Stimulated activated CD4-positive, alpha-beta T cell treated with anti-CD3 and anti-CD28 coated beads, TNF-alpha, amount 100 ng/mL, for 1 hour (primary cell): ENCODE measurements at regions not wholly inside any gene's neighbourhood (a gene's known extent, or its start where the extent isn't known, plus 50 kb on each side); places are given as distances from the start of the nearest gene placed in this dataset.
"Not testable (repeated sequence)": the region's sequence is repeated elsewhere in the genome, so short reads cannot be mapped to it uniquely, and the experiment has no call there.

Experiments used
- DNase-seq, 3 donors: peaks; one replicate each; pipeline ENCODE4 v3.0.0-alpha.2; 2020; ENCODE audit warnings: low read depth in 3 of 3, low spot score in 1 of 3

DNA sequence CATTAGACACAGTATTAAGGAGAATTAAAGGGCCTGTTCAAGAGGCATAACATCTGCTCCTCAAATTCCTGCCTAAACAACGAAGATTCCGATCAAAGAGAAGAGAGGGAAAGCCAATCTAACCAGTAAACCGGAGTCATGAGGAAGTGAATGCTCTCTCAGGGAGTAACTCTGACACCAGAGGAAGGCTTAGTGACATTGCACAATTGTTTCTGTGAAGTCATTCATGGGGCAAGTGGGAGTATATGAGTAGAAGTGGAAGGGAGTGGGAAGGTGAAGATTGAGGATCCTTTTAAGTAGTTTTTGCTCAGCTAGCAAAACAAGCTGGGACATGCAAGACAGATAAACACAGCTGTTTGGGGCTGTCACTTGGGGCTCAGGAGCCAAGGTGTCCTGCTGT lies 136.4 kb upstream of the FAM174A start:
- not testable (repeated sequence) for DNase-seq

DNA sequence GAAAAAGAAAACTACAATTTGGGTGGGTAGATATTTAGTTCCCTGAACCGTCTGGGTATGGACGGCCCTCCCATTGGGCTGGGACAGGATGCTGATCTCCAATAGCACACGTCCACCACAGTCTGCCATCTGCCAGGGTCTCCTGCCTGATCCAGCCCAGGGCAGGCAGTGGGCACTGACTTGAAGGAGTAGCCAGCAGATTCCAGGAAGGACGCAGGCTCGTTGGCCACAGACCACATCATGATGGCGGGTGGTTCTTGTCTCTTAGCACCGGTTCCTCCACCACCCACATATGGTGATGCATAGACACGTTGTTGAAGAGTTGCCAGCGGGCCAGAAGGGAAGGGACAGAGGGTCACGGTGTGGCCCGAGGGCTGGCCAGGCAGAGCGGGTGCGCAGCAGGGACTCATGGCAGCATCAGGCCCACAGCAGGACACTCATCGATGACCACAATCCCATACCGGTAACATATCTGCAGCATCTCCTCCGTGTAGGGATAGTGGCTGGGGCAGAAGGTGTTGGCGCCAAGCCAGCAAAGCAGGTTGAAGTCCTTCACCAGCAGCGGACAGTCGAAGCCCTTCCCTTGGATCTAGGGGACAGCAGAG lies 155.8 kb upstream of the FAM174A start:
- not testable (repeated sequence) for DNase-seq

DNA sequence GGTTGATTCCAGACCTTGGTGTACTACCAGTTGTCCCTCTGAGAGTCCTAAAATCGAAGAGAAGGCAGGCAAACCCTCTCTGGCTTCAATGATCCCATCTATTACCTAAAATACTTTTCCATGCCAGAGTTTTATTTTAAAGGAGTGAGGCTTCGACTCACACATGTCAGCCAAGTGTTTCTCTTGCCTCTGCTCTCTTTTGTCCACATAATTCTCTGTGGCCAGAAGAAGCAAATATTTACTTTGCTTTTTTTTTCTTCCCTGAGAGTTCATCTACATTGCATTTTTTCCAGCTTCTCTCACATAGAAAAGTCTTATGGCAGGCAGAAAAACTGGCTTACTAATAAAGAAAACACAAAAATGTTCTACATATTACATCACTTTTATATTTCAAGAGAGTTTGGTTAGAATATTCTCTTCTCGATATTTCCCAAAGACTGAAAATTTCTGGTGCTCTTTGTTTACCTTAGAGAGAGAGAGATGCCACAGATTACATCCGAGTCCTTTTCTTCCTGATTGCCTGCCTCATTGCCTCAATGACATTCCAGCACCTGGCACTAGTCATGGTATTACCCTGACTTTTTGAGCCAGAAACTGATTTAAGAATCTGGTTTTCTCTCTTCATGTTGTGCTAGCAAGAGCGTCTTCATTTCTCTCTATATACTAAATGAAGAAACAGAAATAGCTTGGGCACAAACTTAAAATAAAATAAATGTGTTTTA lies 170.3 kb upstream of the FAM174A start:
- not testable (repeated sequence) for DNase-seq

DNA sequence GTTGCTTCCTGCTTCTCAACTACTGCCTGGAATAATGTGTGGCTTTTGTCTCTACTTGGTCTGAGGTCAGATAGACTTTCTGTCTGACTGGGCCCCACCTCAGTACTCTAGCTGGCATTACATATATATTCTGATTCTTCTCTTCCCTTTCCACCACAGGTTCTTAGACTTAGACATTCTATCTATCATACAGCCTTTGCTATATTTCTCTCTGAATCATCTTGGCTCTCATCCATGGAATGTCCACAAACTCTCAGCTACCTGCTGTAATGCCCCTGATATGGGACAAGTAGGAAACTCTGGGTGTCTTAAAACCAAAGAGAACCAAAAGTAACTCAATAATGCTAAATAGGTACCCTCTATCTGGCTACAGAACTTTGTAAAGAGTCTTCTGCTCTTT lies 170.8 kb upstream of the FAM174A start:
- DNase-seq = not testable (repeated sequence)

DNA sequence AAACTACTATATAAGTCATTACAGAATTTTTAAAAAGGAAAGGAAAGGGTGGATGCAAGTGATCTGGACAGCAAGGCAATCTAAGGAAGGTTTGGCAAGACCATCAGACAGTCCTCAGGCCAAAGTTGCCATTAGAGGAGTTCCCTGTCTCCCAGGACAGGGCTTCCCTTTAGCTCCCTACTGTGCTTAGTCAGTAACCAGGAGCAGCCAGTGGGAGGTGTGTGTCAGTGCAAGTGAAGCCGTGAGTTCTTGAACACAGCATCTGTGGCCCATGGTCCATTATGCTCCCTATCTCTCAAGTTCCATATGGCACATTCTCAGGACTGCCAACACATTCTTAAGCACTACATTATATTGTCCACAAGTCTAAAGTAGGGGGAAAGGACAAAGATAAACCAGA lies 175.2 kb upstream of the FAM174A start:
- DNase-seq = not testable (repeated sequence)

DNA sequence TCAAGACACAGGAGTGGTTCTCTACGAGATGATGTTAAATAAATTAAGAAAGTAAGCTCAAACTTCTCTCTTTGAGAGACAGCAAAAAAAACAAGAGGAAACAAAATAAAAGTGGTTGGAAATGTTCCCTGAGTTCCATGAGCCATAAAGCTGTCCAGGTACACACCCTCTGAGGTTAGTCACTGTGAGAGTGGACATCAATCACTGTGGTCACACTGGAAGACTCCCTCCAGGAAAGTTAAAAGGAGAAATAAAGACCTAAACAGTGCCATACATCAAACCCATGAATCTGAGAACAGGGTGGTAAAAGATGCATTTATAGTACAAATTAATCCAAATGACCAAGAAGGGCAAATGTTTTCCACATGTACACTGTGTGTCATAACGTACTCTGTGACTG lies 188.9 kb upstream of the FAM174A start:
- DNase-seq = not testable (repeated sequence)

DNA sequence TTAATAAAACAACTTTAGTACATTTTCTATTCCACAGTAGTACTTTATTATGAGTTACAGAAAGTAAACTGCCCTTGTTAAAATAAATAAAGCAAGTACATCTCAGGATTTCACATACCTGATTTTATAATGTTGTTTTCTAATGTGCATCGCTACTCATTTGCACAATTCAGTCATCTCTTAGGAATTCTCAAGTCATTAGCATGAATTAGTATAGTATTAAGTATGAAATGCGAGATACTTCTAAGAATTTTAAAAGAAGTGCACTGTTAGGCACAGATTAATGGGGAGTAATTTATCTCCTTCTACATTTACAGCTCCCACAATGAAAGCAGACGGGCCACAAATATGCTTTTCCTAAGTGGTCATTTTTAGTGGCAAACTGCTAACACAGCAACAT lies 193.7 kb upstream of the FAM174A start:
- DNase-seq = not testable (repeated sequence)

DNA sequence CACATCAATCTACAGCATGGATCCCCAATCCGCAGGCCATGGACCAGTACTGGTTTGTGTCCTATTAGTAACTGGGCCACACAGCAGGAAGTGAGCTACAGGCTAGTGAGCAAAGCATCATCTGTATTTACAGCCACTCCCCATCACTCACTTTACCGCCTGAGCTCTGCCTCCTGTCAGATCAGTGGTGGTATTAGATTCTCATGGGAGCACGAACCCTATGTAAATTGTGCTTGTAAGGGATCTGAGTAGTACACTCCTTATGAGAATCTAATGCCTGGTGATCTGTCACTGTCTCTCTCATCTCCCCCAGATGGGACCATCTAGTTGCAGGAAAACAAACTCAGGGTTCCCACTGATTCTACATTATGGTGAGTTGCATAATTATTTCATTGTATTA lies 212.7 kb upstream of the FAM174A start:
- DNase-seq = no peak

DNA sequence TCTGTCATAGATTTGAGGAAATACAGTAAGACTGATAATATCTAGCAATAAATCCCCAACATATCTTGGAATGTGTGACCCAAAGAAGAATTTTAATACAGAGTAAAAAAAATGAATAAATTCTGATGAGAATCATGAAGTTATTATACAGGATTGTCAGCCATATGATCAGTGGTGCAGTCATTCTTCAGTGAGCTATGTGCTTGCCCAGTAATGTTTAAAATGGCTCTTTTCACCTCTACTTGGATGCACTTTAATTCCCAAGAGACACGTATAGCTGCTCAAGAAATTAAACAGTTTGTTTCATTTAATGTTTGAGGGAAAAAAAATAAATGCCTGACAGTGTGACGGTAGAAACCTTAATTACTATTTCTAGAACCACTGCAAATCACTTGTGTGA lies 215.3 kb upstream of the FAM174A start:
- DNase-seq = no peak

DNA sequence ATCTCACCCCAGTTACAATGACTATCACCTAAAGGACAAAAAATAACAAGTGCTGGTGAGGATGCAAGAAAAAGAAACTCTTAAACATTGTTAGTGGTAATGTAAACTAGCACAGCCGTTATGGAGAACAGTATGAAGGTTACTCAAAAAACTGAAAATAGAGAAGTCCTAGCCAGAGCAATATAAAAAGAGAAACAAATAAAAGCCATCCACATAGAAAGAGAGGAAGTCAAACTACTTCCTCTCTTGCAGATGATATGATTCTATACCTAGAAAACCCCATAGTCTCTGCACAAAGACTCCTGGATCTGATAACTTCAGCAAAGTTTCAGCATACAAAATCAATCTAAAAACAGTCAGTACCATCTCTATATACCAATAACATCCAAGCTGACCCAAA lies 221.5 kb upstream of the FAM174A start:
- no peak for DNase-seq

DNA sequence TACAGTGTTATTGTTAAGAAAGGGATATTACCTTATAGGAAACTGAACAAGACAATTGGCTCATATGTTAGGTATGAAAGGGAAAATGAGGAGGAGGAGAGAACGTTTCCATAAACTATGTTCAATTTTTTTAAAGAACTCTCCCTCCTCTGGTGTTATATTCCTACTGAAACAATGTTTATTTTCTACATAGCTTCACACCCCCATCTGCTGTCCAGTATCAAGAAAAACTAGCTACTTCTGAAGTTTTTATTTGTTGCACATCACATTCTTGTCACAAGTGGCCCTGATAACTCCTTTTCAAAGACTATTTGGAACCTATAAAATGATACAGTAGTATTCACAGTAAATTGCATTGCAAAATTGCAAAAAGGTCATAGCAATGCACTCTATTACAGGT lies 223.4 kb upstream of the FAM174A start:
- no peak for DNase-seq

DNA sequence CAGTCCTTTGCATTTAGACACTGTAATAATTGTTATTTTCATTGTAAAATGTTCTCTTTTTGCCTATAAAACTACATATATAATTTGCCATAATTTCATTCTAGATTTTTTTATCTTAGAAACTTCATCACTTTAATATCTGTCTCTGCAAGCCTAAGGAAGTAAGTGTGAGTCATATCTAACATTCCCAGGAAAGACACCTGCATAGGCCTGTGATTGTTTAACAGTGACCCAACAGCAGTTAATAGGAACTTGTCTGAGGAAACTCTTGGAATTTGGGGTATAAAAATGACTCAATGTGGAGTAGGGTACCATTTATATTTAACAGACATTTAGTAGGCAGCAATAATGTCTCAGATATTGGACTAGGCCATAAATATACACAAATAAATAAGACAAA lies 229.2 kb upstream of the FAM174A start:
- DNase-seq = no peak

DNA sequence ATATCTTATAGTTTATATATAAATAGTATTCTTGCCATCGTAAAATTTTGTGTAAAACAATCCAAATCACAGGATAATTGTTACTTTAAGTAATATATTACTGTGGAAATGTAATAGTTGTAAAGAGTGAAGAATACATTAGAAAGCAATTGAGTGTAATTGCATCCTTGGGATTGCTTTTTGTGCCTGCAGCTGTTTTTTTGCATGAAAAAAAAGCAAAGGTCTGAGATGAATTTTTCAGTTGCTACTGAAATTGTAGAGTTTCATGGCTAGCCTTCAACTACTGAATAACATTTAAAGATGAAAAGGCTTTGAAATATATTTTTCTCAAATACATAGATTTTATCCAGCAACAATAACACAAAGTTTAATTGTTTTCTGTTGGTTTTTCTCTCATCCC lies 232.0 kb upstream of the FAM174A start:
- DNase-seq = no peak

DNA sequence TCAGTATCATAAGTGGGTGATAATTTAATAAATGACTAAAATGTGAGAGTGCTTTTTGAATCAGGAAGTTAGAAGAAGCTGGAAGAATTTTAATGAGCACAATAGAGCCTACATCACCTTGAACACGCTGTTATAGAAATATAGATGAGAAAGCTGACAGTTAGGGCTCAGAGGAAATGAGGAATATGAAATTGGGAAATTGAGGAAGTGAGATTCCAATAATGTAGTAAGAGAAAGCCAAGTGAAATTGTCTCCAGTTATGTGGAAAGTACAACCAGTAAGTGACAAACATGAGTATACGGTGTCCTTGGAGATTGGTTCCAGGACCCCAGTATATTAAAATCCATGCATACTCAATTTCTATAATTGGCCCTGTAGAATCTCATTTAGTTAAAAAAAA lies 235.9 kb upstream of the FAM174A start:
- no peak for DNase-seq

DNA sequence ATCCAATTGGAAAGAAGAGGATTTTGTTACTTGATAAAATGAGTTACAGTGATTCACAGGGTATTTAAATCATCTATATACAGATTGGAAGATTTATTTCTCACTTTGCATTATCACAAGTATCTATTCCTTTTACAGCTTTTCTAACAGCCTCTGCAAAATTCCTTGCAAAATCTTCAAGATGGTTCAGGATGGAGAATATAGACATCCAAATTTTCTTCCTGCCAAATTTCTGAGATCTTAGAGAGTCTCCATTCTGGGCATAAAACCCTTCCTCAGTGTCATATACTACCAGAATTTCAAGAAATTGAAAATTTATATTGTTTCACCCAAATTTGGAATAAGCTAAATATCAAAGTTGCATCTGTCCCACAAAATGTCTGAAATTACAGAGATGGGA lies 259.1 kb upstream of the FAM174A start:
- no peak for DNase-seq

DNA sequence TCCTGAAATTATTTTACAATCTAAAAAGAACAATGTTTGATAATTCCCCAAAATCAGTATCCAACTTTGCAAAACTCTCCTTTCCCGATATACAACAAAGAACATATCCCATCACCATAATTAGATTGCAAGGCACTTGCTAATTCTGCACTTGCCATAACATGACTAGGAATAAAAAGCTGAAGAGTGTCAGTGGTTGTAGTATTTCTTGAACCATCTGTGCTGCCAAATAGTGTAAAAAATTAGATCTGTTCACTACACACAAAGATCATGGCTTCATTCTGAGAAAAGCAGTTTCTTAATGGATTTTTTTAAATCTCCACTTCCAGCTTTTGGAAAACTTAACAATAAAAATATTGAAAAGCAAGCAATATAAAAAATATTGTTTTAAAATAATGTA lies 259.5 kb upstream of the FAM174A start:
- no peak for DNase-seq

DNA sequence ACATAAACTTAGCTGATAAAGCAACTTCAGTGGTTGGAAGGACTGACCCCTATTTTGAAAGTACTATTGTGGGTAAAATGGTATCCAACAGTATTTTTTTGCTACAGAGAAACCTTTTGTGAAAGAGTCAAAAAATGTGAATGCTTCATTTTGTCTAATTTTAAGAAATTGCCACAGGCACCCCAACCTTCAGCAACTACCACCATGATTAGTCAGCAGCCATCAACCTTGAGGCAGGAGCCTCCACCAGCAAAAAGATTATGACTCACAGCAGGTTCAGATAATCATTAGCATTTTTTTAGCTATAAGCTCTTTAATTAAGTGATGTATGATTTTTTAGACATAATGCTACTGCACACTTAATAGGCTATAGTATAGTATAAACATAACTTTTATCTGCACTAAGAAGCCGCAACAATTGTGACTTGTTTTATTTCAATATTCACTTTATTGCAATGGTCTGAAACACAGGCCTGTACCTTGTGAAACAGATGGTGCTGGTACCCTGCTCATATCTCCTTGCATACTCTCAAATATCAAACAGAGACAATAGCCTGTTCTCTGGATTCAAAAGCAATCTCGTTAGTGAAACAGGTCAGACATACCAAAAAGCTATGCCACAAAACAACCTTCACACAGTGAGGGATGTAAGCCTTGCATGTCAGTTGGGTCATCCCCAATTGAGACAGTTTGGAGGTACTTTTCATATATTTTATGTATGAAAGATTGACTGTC lies 261.2 kb upstream of the FAM174A start:
- DNase-seq = no peak

DNA sequence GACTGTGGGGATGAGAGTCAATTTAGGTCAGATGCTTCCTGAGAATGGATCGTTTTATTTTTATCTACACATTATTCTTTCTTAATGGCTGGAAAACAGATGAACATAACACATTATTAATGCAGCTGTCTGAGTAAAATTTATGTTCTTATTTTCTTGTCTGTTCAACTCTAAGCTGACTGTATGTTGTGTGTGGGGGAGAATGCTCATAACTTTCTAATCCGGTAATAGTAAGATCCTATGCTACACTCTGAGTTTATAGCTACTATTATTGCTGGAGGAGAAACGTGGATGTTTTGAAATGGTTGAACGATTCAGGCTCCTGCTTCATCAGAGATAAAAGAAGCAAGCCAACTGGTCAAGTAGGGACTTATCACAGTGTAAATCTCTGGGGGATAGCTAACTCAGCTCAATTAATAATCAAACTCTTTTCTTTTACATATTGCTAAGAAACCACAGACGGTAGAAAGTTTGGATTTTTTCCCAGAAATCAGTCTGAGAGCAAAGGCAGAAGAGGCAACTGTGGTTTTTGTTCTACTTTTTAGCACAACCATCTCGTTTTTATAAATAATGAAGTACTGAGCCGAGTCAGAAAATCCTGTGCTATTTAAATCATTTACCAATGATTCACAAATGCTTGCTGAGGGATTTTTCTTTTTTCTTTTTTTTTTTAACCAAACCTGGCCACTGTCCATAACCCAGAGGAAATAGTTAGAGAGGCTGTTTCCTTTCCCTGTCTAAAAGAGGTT lies 265.0 kb upstream of the FAM174A start:
- no peak for DNase-seq

DNA sequence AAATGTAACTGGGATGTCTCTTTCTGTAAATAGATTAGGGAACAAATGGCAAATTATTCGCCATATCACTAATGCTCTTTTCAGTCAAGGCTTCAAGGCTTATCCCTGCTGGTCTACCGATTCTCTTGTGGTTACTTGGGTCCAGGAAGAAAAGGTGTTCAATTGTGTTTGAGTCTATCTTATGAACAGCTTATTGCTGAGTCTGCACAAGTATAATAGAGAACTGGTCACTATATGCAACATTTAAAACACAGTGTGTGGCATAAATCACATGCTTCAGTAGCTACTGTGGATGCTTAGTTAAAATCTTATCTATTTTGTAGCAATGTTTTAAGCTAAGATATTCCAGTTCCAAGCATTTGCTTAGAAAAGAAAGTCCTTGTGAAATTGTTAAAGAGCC lies 274.2 kb upstream of the FAM174A start:
- DNase-seq = no peak

DNA sequence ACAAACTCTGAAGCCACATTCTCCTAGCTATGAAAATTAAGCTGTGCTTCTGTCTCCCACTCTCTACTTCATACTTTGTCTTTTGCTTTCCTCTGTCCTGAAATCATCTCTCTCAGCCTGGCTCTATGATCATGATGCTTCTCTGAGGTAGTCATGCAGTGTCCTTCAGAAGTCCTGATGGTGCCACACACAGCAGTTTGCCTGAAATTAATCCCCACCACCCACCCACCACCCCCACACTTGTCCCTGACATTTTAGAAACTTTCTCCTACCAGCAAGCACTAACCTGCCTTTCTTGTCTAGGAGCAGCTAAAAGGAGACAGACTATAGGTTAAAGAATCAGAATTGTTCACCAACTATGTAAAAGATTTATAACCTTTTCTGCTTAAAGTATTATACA lies 282.2 kb upstream of the FAM174A start:
- no peak for DNase-seq

DNA sequence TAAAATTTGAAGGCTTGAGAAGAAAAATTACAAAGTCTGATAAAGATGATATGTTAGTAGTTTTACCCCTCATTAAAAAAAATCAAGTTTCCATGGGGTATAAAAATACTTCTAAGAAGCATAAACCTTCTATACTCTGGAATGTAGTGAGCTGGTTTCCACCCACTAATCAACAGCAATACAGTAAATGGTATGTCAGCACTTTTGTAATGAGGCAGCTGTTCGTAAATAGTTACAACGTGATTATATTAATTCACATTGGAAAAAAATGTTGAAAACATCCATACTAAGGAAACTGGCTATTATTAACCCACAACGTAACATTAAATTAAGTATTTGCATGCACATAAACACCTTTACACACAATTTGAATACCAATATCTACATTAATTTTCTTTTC lies 283.1 kb upstream of the FAM174A start:
- DNase-seq = no peak

DNA sequence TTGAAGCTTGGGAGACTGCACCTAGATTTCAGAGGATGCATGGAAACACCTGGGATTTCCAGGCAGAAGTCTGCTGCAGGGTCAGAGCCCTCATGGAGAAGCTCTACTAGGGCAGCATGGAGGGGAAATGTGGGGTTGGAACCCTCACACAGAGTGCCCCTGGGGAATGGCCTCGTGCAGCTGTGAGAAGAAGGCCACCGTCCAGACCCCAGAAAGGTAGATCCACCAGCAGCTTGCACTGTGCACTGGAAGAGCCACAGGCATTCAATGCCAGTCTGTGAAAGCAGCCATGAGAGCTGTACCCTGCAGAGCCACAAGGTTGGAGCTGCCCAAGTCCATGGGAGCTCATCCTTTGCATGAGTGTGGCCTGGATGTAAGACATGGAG lies 285.3 kb upstream of the FAM174A start:
- DNase-seq = no peak
